EL (cell line): ENCODE measurements at regions not wholly inside any gene's neighbourhood (a gene's known extent, or its start where the extent isn't known, plus 50 kb on each side); places are given as distances from the start of the nearest gene placed in this dataset.
"Not testable (repeated sequence)": the region's sequence is repeated elsewhere in the genome, so short reads cannot be mapped to it uniquely, and the experiment has no call there.

Experiments used
- DNase-seq: peaks from one replicate; pipeline ENCODE4 v3.0.0-alpha.2; 2016

GRCh38 chr11:71150859-71151258, 101.5 kb downstream of the SHANK2 start:
- DNase-seq, result no peak

GRCh38 chr11:71148716-71149115, 103.7 kb downstream of the SHANK2 start:
- DNase-seq, result no peak

- DNase-seq, result no peak
These were observed 105.0 kb downstream of the SHANK2 start for GRCh38 chr11:71147331-71147730.

GRCh38 chr11:71146846-71147245, 105.5 kb downstream of the SHANK2 start:
- no peak for DNase-seq

- DNase-seq, result no peak
These were observed 106.2 kb downstream of the SHANK2 start for GRCh38 chr11:71145988-71146824.

GRCh38 chr11:71145368-71145767, 107.0 kb downstream of the SHANK2 start:
- DNase-seq, result no peak

GRCh38 chr11:71144736-71145135, 107.6 kb downstream of the SHANK2 start:
- DNase-seq, result no peak

- DNase-seq, result no peak
These were observed 108.4 kb downstream of the SHANK2 start for GRCh38 chr11:71144010-71144409.

GRCh38 chr11:71140206-71140919, 112.0 kb downstream of the SHANK2 start:
- no peak for DNase-seq

- DNase-seq, result no peak
These were observed 112.7 kb downstream of the SHANK2 start for GRCh38 chr11:71139516-71140205.

GRCh38 chr11:71138737-71139425, 113.5 kb downstream of the SHANK2 start:
- no peak for DNase-seq

- no peak for DNase-seq
These were observed 115.0 kb downstream of the SHANK2 start for GRCh38 chr11:71137376-71137775.

GRCh38 chr11:71136095-71136845, 116.1 kb downstream of the SHANK2 start:
- no peak for DNase-seq

GRCh38 chr11:71135112-71135511, 117.3 kb downstream of the SHANK2 start:
- no peak for DNase-seq

- DNase-seq, result no peak
These were observed 118.4 kb downstream of the SHANK2 start for GRCh38 chr11:71133946-71134345.

- DNase-seq, result no peak
These were observed 120.5 kb downstream of the SHANK2 start for GRCh38 chr11:71131861-71132260.

- no peak for DNase-seq
These were observed 122.3 kb downstream of the SHANK2 start for GRCh38 chr11:71130106-71130505.

- DNase-seq, result peak; percentile 40
These were observed 122.8 kb downstream of the SHANK2 start for GRCh38 chr11:71129624-71130023.

GRCh38 chr11:71127806-71128205, 124.6 kb downstream of the SHANK2 start:
- no peak for DNase-seq

GRCh38 chr11:71126401-71126800, 126.0 kb downstream of the SHANK2 start:
- not testable (repeated sequence) for DNase-seq

- no peak for DNase-seq
These were observed 127.2 kb downstream of the SHANK2 start for GRCh38 chr11:71125150-71125549.

GRCh38 chr11:71124127-71124526, 128.2 kb downstream of the SHANK2 start:
- DNase-seq, result no peak
